GM10266 (cell line): ENCODE measurements at regions not wholly inside any gene's neighbourhood (a gene's known extent, or its start where the extent isn't known, plus 50 kb on each side); places are given as distances from the start of the nearest gene placed in this dataset.

Experiments
- DNase-seq: peaks from one replicate; pipeline ENCODE4 v3.0.0; 2012; ENCODE audit errors: extremely low spot score
- CTCF ChIP-seq: IDR thresholded peaks from 2 replicates; pipeline ENCODE4 v1.5.1; 2012; ENCODE audit warnings: mild to moderate bottlenecking, low read depth; ENCODE audit not compliant: control insufficient read depth, insufficient read depth; ENCODE audit errors: missing control alignments

- DNase-seq = no peak
- TF ChIP-seq CTCF = no peak
Observed at GRCh38 chr7:10727636-10728035, 246.0 kb upstream of the PHF14 start.

- no peak for DNase-seq
- TF ChIP-seq CTCF = no peak
Observed at GRCh38 chr7:10731253-10731773, 242.4 kb upstream of the PHF14 start.

- no peak for DNase-seq
- no peak for TF ChIP-seq CTCF
Observed at GRCh38 chr7:10733747-10734146, 239.9 kb upstream of the PHF14 start.

- no peak for TF ChIP-seq CTCF
- no peak for DNase-seq
Observed at GRCh38 chr7:10734595-10734994, 239.1 kb upstream of the PHF14 start.

- DNase-seq = no peak
- TF ChIP-seq CTCF = no peak
Observed at GRCh38 chr7:10739401-10739800, 234.3 kb upstream of the PHF14 start.

- no peak for TF ChIP-seq CTCF
- no peak for DNase-seq
Observed at GRCh38 chr7:10740805-10741204, 232.9 kb upstream of the PHF14 start.

GRCh38 chr7:10756981-10757380 is 216.7 kb upstream of the PHF14 start:
- DNase-seq = no peak
- no peak for TF ChIP-seq CTCF
